Neural cell (in vitro differentiated cells): ENCODE measurements at regions not wholly inside any gene's neighbourhood (a gene's known extent, or its start where the extent isn't known, plus 50 kb on each side); places are given as distances from the start of the nearest gene placed in this dataset.

ENCODE experiments used
- EP300 ChIP-seq: fragments of 450-650 bp; conservative IDR thresholded peaks from 2 replicates; pipeline ENCODE4 v1.6.1; 2014; ENCODE audit warnings: antibody characterized with exemption, mild to moderate bottlenecking, moderate library complexity; ENCODE audit not compliant: poor library complexity, severe bottlenecking
- MXI1 ChIP-seq: fragments of 450-650 bp; conservative IDR thresholded peaks from 2 replicates; pipeline ENCODE4 v1.6.1; 2014; ENCODE audit warnings: antibody characterized with exemption, mild to moderate bottlenecking; ENCODE audit not compliant: poor library complexity, severe bottlenecking
- POLR2AphosphoS5 ChIP-seq: IDR thresholded peaks from 2 replicates; pipeline ENCODE4 v1.6.1; 2012
- SMC3 ChIP-seq: fragments of 450-650 bp; conservative IDR thresholded peaks from 2 replicates; pipeline ENCODE4 v1.6.1; 2014; ENCODE audit warnings: antibody characterized with exemption, mild to moderate bottlenecking, moderate library complexity; ENCODE audit not compliant: poor library complexity
- TF ChIP-seq, protein P1 (sequence below): fragments of 450-650 bp; IDR thresholded peaks from 2 replicates; pipeline ENCODE4 v1.5.1; 2014; ENCODE audit warnings: antibody characterized with exemption, mild to moderate bottlenecking, moderate library complexity; ENCODE audit not compliant: poor library complexity, severe bottlenecking
- TF ChIP-seq, protein P2 (sequence below): IDR thresholded peaks from 2 replicates; pipeline ENCODE4 v1.6.1; 2012; ENCODE audit warnings: borderline replicate concordance

DNA sequence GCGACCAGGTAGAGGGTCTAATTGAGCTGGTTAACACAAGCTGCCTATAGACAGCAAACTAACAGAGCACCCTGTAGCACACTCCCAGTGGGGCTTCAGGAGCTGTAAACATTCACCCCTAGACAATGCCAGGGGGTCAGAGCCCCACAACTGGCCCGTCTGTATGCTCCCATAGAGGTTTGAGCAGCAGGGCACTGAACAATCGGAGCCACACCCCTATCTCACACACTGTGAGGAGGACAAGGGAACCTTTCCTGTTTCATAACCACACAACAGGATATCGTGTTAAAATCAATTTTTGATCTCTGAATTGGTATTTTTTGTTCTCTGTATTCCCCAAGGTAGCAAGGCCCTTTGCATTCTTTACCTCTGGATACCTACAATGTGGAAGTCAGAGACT is 266.1 kb downstream of the SPRY2 start:
- TF ChIP-seq, protein P1, sequence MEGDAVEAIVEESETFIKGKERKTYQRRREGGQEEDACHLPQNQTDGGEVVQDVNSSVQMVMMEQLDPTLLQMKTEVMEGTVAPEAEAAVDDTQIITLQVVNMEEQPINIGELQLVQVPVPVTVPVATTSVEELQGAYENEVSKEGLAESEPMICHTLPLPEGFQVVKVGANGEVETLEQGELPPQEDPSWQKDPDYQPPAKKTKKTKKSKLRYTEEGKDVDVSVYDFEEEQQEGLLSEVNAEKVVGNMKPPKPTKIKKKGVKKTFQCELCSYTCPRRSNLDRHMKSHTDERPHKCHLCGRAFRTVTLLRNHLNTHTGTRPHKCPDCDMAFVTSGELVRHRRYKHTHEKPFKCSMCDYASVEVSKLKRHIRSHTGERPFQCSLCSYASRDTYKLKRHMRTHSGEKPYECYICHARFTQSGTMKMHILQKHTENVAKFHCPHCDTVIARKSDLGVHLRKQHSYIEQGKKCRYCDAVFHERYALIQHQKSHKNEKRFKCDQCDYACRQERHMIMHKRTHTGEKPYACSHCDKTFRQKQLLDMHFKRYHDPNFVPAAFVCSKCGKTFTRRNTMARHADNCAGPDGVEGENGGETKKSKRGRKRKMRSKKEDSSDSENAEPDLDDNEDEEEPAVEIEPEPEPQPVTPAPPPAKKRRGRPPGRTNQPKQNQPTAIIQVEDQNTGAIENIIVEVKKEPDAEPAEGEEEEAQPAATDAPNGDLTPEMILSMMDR: no peak
- TF ChIP-seq POLR2AphosphoS5 (no peak), EP300 (no peak), MXI1 (no peak), SMC3 (no peak)
- TF ChIP-seq, protein P2, sequence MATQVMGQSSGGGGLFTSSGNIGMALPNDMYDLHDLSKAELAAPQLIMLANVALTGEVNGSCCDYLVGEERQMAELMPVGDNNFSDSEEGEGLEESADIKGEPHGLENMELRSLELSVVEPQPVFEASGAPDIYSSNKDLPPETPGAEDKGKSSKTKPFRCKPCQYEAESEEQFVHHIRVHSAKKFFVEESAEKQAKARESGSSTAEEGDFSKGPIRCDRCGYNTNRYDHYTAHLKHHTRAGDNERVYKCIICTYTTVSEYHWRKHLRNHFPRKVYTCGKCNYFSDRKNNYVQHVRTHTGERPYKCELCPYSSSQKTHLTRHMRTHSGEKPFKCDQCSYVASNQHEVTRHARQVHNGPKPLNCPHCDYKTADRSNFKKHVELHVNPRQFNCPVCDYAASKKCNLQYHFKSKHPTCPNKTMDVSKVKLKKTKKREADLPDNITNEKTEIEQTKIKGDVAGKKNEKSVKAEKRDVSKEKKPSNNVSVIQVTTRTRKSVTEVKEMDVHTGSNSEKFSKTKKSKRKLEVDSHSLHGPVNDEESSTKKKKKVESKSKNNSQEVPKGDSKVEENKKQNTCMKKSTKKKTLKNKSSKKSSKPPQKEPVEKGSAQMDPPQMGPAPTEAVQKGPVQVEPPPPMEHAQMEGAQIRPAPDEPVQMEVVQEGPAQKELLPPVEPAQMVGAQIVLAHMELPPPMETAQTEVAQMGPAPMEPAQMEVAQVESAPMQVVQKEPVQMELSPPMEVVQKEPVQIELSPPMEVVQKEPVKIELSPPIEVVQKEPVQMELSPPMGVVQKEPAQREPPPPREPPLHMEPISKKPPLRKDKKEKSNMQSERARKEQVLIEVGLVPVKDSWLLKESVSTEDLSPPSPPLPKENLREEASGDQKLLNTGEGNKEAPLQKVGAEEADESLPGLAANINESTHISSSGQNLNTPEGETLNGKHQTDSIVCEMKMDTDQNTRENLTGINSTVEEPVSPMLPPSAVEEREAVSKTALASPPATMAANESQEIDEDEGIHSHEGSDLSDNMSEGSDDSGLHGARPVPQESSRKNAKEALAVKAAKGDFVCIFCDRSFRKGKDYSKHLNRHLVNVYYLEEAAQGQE: no peak
